NT2/D1 (cell line): ENCODE measurements at regions not wholly inside any gene's neighbourhood (a gene's known extent, or its start where the extent isn't known, plus 50 kb on each side); places are given as distances from the start of the nearest gene placed in this dataset.
"Not testable (repeated sequence)": the region's sequence is repeated elsewhere in the genome, so short reads cannot be mapped to it uniquely, and the experiment has no call there.

ENCODE experiments used
- SUZ12 ChIP-seq: IDR thresholded peaks from 2 replicates; pipeline ENCODE4 v1.6.1; 2011; ENCODE audit not compliant: insufficient read length, insufficient read depth; ENCODE audit errors: extremely low read depth
- YY1 ChIP-seq: IDR thresholded peaks from 2 replicates; pipeline ENCODE4 v1.6.1; 2011; ENCODE audit not compliant: insufficient read length, insufficient read depth
- ZNF274 ChIP-seq: IDR thresholded peaks from 2 replicates; pipeline ENCODE4 v1.6.1; 2011; ENCODE audit warnings: mild to moderate bottlenecking, low read depth, low read length

GRCh38 chr3:4086662-4087061 is 216.5 kb upstream of the SETMAR start:
- not testable (repeated sequence) for TF ChIP-seq ZNF274, YY1, SUZ12
